Astrocyte (in vitro differentiated cells and primary cell): ENCODE measurements at regions not wholly inside any gene's neighbourhood (a gene's known extent, or its start where the extent isn't known, plus 50 kb on each side); places are given as distances from the start of the nearest gene placed in this dataset.

Source experiments
- DNase-seq: peaks from one replicate; pipeline ENCODE4 v3.0.0-alpha.2; 2010; ENCODE audit warnings: low read depth
- FAIRE-seq: peaks from 2 replicates; lab custom pipeline; 2011; peaks lifted over from hg19 to GRCh38; lab: Jason Lieb, UNC
- H2AFZ ChIP-seq: 2 replicates; pipeline ENCODE4 v1.6.0; 2012; ENCODE audit warnings: low read depth, low read length, inconsistent platforms
- H3K27ac ChIP-seq: 2 replicates; pipeline ENCODE4 v1.5.1; 2011; ENCODE audit warnings: low read depth, low read length, inconsistent platforms
- H3K27me3 ChIP-seq: 2 replicates; pipeline ENCODE4 v1.6.0; 2011; ENCODE audit warnings: low read length, inconsistent platforms; ENCODE audit not compliant: insufficient read depth
- H3K36me3 ChIP-seq: 2 replicates; pipeline ENCODE4 v1.5.1; 2011; ENCODE audit warnings: low read length, inconsistent platforms; ENCODE audit not compliant: insufficient read depth
- H3K4me1 ChIP-seq: 2 replicates; pipeline ENCODE4 v1.5.1; 2011; ENCODE audit warnings: low read length, inconsistent platforms; ENCODE audit not compliant: insufficient read depth
- H3K4me2 ChIP-seq: 2 replicates; pipeline ENCODE4 v1.6.0; 2012; ENCODE audit warnings: low read length, inconsistent platforms
- H3K4me3 ChIP-seq: 2 replicates; pipeline ENCODE4 v1.5.1; 2011; ENCODE audit warnings: low read depth, mild to moderate bottlenecking, low read length, inconsistent platforms; ENCODE audit not compliant: insufficient read depth
- H3K79me2 ChIP-seq: 2 replicates; pipeline ENCODE4 v1.6.0; 2012; ENCODE audit warnings: mild to moderate bottlenecking, low read length, inconsistent platforms; ENCODE audit not compliant: insufficient read depth
- H3K9ac ChIP-seq: 2 replicates; pipeline ENCODE4 v1.6.0; 2012; ENCODE audit warnings: mild to moderate bottlenecking, low read length, inconsistent platforms
- H3K9me3 ChIP-seq: 2 replicates; pipeline ENCODE4 v1.5.1; 2012; ENCODE audit warnings: low read depth, mild to moderate bottlenecking, low read length, inconsistent platforms; ENCODE audit not compliant: insufficient read depth
- H4K20me1 ChIP-seq: 2 replicates; pipeline ENCODE4 v1.6.0; 2012; ENCODE audit warnings: low read length, inconsistent platforms; ENCODE audit not compliant: insufficient read depth
- H3K27ac Mint-ChIP-seq: one replicate; pipeline ENCODE4 v1.8.0; 2021; ENCODE audit warnings: mild to moderate bottlenecking, mixed read lengths; ENCODE audit not compliant: unreplicated experiment
- H3K27me3 Mint-ChIP-seq: one replicate; pipeline ENCODE4 v1.8.0; 2021; ENCODE audit warnings: low read depth, mixed read lengths; ENCODE audit not compliant: unreplicated experiment
- H3K36me3 Mint-ChIP-seq: one replicate; pipeline ENCODE4 v1.8.0; 2021; ENCODE audit warnings: low read depth, mixed read lengths; ENCODE audit not compliant: unreplicated experiment
- H3K4me1 Mint-ChIP-seq: one replicate; pipeline ENCODE4 v1.8.0; 2021; ENCODE audit warnings: low read depth, mixed read lengths; ENCODE audit not compliant: unreplicated experiment
- H3K4me3 Mint-ChIP-seq: one replicate; pipeline ENCODE4 v1.8.0; 2021; ENCODE audit warnings: mild to moderate bottlenecking, moderate library complexity, mixed read lengths; ENCODE audit not compliant: unreplicated experiment
- H3K9me3 Mint-ChIP-seq: one replicate; pipeline ENCODE4 v1.8.0; 2021; ENCODE audit warnings: mild to moderate bottlenecking, mixed read lengths; ENCODE audit not compliant: unreplicated experiment
- EZH2 ChIP-seq: IDR thresholded peaks from 2 replicates; pipeline ENCODE4 v1.6.1; 2012; ENCODE audit warnings: mild to moderate bottlenecking, low read length, inconsistent platforms; ENCODE audit not compliant: insufficient read depth
- TF ChIP-seq, protein P1 (sequence below): IDR thresholded peaks from 2 replicates; pipeline ENCODE4 v1.5.1; 2011; ENCODE audit warnings: low read depth, mild to moderate bottlenecking, inconsistent platforms, low read length, moderate library complexity; ENCODE audit not compliant: insufficient read depth

DNA sequence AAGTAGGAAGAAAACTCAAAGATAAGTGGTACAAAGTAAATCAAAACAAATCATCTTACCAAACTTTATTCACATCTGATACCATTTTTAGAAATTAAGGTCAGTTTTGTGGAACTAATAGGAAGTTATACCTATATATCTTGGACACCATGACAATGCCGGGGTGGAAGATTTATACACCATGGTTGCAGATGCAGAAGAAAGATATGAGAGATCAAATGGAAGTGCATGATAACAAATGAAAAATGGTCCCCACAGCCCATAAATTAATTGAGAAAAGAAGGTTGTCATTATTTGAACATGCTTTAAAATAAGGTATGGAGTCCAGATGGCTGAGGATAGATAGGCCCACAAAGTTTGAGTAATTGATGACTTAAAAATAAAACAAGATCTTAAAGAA lies 276.8 kb downstream of the TSHZ3 start:
- H3K4me1 ChIP-seq = no peaks in the 10 kb centered on the region
- Mint-ChIP-seq H3K27ac (no peak overlapping the region), H3K4me1 (peaks cover 6% of the 10 kb centered on the region), H3K36me3 (no peaks in the 10 kb centered on the region), H3K27me3 (peaks cover 9% of the 10 kb centered on the region), H3K9me3 (no peaks in the 10 kb centered on the region), H3K4me3 (no peak overlapping the region)
- no peaks in the 10 kb centered on the region for H3K9me3 ChIP-seq
- no peak overlapping the region for H2AFZ ChIP-seq
- H4K20me1 ChIP-seq = no peaks in the 10 kb centered on the region
- no peak overlapping the region for H3K4me2 ChIP-seq
- TF ChIP-seq EZH2 = no peak
- TF ChIP-seq, protein P1, sequence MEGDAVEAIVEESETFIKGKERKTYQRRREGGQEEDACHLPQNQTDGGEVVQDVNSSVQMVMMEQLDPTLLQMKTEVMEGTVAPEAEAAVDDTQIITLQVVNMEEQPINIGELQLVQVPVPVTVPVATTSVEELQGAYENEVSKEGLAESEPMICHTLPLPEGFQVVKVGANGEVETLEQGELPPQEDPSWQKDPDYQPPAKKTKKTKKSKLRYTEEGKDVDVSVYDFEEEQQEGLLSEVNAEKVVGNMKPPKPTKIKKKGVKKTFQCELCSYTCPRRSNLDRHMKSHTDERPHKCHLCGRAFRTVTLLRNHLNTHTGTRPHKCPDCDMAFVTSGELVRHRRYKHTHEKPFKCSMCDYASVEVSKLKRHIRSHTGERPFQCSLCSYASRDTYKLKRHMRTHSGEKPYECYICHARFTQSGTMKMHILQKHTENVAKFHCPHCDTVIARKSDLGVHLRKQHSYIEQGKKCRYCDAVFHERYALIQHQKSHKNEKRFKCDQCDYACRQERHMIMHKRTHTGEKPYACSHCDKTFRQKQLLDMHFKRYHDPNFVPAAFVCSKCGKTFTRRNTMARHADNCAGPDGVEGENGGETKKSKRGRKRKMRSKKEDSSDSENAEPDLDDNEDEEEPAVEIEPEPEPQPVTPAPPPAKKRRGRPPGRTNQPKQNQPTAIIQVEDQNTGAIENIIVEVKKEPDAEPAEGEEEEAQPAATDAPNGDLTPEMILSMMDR = no peak
- no peaks in the 10 kb centered on the region for H3K36me3 ChIP-seq
- no peaks in the 10 kb centered on the region for H3K79me2 ChIP-seq
- DNase-seq = no peak
- no peak overlapping the region for H3K27ac ChIP-seq
- no peak overlapping the region for H3K4me3 ChIP-seq
- H3K9ac ChIP-seq = no peak overlapping the region
- no peaks in the 10 kb centered on the region for H3K27me3 ChIP-seq
- no peak for FAIRE-seq

DNA sequence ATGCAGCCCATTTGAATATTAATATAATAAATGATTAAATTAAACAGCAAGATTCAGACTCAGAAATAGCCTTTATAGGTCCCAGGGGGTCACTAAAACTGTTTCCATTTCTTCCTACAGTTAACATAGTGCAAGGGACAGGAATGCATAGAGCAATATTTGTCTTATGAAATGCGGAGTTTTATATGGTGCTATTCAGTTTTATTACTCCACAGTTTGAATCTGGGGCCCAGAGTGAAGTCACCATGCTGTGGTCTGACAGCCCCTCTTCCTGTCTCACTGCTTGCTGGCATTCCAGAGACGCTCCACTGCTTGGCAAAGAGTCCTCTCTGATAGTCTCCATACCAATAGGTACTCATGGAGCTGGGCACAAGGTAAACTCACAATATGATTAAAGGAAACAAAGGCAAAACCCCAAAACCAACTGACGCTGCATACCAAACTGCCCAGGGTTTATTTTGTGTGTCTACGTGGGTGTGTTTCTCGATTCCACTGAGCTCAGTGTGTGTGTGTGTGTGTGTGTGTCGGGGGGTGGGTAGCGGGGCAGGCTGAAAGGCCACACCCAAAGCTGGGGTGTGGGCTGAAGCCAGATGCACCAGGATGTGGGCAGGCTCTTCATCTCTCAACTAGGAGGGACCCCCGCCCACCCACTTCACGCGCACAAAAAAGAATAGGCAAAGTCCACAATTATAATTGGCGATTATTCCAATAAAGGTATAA lies 277.9 kb downstream of the TSHZ3 start:
- Histone ChIP-seq H3K4me3 (no peak overlapping the region), H3K9ac (no peak overlapping the region), H3K79me2 (no peaks in the 10 kb centered on the region), H3K9me3 (no peaks in the 10 kb centered on the region), H3K27ac (no peak overlapping the region), H4K20me1 (no peaks in the 10 kb centered on the region), H3K4me2 (no peak overlapping the region), H3K4me1 (peaks cover 6% of the 10 kb centered on the region), H3K27me3 (no peaks in the 10 kb centered on the region), H3K36me3 (no peaks in the 10 kb centered on the region), H2AFZ (no peak overlapping the region)
- no peak for TF ChIP-seq EZH2
- TF ChIP-seq, protein P1 = no peak
- no peak for DNase-seq
- Mint-ChIP-seq H3K36me3 (no peaks in the 10 kb centered on the region), H3K27ac (no peak overlapping the region), H3K9me3 (no peaks in the 10 kb centered on the region), H3K27me3 (peaks cover 9% of the 10 kb centered on the region), H3K4me1 (peaks cover 16% of the 10 kb centered on the region), H3K4me3 (no peak overlapping the region)
- FAIRE-seq = no peak
